AG09319 (cell line): ENCODE measurements at regions not wholly inside any gene's neighbourhood (a gene's known extent, or its start where the extent isn't known, plus 50 kb on each side); places are given as distances from the start of the nearest gene placed in this dataset.
"Not testable (repeated sequence)": the region's sequence is repeated elsewhere in the genome, so short reads cannot be mapped to it uniquely, and the experiment has no call there.

Experiments
- DNase-seq: peaks from one replicate; pipeline ENCODE4 v3.0.0-alpha.2; 2010; ENCODE audit warnings: low read depth; ENCODE audit errors: extremely low read depth
- CTCF ChIP-seq: IDR thresholded peaks from 2 replicates; pipeline ENCODE4 v1.5.1; 2011; ENCODE audit warnings: low read depth, mild to moderate bottlenecking, inconsistent platforms, low read length, moderate library complexity

DNA sequence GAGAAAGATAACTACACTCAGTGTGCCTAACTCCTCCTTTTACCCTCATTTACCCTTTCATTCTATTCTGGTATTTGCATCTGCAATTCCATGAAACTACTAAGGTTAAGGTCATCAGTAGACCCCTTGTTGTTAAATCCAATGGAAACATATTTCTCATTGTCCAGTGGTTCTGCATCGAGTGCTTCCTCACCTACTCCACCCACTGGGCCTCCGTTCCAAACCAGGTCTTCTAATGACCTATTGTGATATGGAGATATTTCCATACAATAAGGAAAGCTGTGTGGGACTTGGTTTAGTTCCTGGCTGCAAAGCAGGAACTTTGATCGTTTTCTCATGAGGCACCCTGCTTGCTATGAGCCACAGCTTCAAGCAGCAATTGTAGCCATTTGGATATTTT lies 99.5 kb upstream of the FSCB start:
- no peak for TF ChIP-seq CTCF

DNA sequence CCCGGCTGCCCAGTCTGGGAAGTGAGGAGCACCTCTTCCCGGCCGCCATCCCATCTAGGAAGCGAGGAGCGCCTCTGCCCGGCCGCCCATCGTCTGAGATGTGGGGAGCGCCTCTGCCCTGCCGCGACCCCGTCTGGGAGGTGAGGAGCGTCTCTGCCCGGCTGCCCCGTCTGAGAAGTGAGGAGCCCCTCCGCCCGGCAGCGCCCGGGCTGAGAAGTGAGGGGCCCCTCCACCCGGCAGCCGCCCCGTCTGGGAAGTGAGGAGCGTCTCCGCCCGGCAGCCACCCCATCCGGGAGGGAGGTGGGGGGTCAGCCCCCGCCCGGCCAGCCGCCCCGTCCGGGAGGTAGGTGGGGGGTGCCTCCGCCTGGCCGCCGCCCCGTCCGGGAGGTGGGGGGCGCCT lies 94.2 kb upstream of the FSCB start:
- DNase-seq: not testable (repeated sequence)

More for the DNA sequence above, 99.5 kb upstream of the FSCB start:
- DNase-seq: no peak

GRCh38 chr14:44589180-44589579 lies 82.1 kb upstream of the FSCB start:
- DNase-seq: no peak
- TF ChIP-seq CTCF: no peak

DNA sequence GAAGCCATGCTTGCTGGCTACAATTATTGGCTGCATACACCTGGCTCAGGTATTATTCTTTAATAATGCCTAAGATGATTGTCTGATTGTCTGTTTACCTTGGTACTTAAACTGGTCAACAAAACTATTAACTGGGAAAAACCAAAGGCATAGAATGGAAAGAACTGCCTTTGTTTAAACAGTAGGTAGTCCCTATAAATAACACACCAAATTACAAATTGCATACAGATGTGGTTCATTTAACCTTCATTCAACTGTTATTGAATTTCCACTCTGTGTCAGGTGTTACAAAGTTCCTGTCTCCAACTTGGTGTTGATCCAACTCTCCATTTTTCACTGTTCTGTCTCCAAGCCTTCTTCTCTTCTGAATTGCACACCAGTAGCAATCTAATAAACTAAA lies 79.8 kb upstream of the FSCB start:
- DNase-seq: no peak
- no peak for TF ChIP-seq CTCF

GRCh38 chr14:44576356-44576755 lies 69.3 kb upstream of the FSCB start:
- no peak for DNase-seq
- TF ChIP-seq CTCF: no peak

DNA sequence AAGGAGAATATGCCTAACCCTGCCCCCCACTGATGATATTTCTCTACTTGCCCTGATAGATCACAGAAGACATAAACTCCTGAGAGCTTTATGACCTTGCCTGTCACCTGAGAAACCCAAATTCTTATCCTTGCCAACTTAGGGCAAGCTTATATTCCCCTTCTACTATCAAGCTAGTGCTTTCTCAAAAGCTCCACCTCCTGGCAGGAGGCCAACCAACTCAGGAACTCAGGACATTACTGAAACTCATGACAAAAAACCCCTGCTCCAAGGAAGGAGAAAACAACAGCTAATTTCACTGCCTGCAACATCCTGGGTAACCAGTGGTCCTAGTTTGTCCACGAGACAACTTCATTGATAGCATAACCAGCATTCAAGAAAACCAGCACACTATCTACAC lies 60.9 kb upstream of the FSCB start:
- no peak for TF ChIP-seq CTCF
- no peak for DNase-seq

- no peak for TF ChIP-seq CTCF
- no peak for DNase-seq
Measured at GRCh38 chr14:44565968-44566367, 58.9 kb upstream of the FSCB start.

DNA sequence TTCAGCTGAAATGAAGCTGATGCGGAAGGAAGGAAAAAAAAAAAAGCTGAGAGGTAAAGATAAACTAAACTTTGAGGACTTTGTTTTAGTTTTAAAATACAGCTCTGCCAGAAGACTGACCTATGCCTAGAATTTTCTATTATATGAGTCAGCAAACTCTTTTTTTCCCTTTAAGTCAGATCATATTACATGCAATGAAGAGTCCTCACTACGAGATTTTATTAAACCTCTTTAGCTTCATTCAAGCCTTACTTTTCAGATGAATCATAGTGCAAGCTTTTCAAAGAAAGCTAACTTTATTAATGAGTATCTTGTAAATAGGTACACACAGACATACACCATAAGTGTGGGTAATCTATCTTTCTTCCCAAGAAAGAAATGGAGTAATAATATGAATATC lies 57.8 kb upstream of the FSCB start:
- TF ChIP-seq CTCF: no peak
- DNase-seq: no peak
